OCI-M1 (cell line): ENCODE measurements at regions not wholly inside any gene's neighbourhood (a gene's known extent, or its start where the extent isn't known, plus 50 kb on each side); places are given as distances from the start of the nearest gene placed in this dataset.

ENCODE experiments used
- DNase-seq: peaks from one replicate; lab custom pipeline; 2025; lab: John Stamatoyannopoulos, UW

GRCh38 chr5:8138884-8139283, 269.9 kb downstream of the MTRR start:
- no peak for DNase-seq

DNA sequence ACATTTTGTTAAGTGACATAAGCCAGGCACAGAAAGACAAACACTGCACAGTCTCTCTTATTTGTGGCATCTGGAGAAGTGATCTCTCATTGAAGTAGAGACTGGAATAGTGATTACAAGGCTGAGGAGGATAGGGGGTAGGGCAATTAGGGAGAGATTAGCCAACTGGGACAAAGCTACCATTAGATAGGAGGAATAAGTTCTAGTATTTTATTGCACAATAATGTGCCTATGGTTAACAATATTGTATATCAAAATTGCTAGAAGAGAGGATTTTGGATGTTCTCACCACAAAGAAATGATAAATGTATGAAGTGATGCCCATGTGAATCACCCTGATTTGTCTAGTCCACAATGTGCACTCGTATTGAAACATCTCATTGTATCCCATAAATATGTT, 281.8 kb downstream of the MTRR start:
- no peak for DNase-seq

GRCh38 chr5:8156706-8157105, 287.8 kb downstream of the MTRR start:
- DNase-seq, result no peak

DNA sequence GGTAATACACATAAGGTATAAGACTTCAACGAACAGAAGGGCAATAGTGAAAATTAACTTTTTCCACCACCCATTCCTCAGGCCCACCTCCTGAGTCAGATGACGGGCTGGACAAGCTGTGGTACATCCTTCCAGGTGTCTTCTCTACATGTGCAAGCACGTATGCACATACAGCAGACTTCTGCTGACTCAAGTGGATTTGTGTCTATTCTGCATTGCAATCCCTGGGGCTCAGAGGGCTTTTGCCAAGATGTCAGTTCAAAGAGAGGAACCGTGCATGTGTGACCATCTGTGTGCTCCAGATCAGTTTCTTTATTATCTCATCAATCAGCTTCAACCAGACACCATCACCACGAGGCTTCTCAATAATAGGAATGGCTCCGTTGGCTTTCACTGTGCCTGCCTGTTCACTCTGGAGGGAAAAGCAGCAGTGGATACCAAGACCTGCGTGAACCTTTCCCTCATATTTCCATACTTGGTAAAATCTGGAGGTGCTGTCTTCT, 288.4 kb downstream of the MTRR start:
- DNase-seq, result no peak

GRCh38 chr5:8176101-8176693, 307.2 kb downstream of the MTRR start:
- peak; percentile 19 for DNase-seq

DNA sequence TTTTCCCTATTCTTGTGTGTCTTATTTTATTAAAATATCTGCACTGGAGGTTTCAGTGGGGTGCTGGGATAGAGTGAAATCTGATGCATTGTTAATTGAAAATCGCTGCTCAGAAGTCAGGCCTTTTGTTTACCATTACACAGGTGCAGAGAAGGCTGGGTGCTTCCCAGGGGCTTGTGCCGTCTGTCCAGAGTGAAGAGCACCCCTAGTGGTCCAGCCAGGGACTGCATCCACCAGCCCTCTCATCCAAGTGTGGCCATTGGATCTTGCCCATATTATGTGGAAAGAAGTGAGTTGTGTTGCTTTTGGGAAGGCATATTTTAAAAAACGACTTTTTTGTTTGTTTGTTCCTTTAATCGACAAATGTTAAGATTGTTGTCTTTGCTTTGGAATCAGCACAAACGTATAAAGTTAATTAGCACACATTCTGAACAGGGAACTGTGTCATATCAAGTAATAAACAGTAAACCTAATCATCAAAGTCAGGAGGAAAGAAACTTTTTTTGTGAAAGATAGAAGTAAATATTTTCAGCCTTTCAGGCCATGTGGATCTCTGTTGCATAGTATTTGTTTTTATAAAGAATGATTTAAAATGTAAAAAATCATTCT, 315.6 kb downstream of the MTRR start:
- DNase-seq, result peak; percentile 61

DNA sequence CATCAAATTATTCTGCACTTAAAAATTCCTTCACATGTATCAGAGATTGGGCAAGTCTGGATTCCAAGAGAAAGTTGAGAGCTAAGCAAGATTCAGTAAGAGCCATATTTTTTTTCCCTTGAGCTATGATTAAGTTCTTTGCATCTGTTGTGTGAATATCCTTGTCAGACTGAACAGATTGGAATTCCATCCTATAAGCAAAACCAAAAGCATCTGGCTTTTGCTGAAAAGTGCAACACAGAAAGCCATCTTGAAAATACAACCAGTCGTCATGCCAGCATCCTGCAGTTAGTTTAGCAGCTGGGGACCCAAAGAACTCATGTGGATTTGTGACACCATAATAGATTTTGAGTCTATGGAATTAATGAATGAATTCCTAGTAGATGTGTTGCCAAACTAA, 316.9 kb downstream of the MTRR start:
- DNase-seq, result no peak

DNA sequence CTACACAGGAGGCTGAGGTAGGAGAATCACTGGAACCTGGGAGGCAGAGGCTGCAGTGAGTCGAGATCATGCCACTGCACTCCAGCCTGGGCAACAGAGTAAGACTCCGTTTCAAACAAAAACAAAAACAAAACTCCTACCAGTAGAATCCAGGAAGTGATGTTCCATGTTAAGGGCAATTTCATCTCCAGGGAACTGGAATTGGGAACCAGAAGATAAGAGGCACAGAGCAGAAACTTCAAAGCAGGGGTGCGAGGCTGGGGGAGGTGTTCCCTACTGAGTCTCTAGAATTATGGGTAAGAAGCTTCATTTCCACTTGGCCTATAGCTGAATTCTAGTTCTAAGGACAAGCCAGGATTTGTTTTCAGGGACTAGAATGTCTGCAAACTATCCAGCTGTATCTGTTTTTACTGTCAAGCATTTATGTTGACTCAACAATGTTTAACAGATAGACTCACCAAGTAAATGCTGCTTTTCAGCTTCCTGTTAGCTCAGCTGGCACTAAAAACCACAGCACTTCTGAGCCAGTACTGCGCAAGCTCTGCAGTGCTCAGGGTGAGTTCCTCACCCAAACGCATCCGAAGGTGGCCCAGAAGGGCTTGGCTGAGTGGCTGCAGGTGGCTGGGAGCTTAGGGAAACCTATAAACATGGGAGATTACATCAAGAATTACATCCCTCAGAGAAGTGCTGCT, 320.1 kb downstream of the MTRR start:
- no peak for DNase-seq

DNA sequence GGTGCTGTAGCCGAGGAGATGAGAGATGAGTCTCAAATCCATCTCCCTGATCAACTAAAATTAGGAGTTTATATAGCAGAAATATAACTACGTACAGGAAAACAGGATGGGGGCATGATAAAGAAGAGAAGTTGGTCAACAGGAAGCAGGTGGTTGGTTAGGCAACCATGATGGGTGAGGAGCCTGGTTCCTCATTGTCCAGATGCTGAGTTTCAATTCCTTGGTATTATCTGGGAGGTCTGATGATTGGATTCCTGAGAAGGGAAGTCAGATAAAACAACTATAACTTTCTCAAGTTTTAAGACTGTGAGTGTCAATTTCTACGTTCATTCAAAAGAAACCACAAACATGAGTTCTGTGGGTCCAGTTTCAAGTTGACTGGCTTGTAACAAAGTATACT, 323.9 kb downstream of the MTRR start:
- DNase-seq, result no peak

GRCh38 chr5:8196061-8196460, 327.1 kb downstream of the MTRR start:
- peak; percentile 0 for DNase-seq

DNA sequence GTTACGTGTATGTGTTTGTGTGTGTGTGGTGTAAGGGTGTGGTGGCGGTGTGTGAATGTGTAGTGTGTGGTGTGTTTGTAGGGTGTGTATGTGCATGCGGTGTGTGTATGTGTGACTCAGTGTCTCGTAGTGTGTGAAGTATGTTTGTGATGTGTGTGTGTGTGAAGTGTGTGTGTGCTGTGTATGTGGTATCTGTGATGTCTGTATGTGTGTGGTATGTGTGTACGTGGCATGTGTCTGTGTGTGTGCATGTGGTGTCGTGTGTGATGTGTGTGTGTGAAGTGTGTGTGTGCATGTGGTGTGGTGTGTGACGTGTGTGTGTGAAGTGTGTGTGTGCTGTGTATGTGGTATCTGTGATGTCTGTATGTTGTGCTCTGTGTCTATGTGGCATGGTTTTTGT, 339.4 kb downstream of the MTRR start:
- DNase-seq, result no peak

DNA sequence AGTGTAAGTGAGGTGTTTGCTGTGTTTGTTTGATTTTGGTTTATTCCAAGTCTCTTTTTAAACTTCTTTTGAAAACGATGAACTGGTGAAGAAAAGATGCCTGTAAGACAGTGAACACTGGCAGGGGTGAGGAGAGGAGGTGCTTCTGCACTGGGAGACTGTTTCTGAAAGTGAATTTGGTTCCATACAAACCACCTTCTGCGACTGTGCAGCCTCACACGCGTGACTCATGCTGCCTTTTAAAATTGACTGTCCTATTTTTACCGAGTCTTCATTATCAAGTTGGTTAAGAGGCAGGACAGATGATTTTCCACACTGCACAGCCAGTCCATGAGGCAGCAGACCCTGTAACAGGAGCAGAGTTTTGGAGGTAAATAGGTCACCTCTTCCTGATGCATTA, 340.6 kb downstream of the MTRR start:
- no peak for DNase-seq

DNA sequence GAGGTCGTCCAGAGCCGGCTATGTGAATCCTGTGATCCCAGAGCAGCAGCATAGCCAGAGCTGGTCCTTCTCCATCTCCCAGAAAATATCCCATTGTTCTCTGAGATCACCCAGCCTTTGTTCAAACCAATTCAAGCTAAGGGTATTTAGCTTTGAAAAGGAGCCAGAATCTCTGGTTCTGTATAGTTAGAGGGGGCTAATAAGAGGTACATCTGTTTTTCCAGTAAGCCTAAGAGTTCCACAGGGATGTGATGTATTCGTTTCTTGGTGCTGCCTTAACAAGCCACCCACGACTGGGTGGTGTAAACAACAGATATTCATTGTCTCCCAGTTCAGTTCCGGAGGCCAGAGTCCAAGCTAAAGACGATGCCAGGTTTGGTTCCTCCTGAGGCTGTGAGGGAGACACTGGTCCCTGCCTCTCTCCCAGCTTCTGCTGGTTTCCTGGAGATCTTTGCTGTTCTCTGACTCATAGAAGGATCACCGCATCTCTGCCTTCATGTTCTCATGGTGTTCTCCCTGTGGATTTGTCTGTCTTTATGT, 344.8 kb downstream of the MTRR start:
- DNase-seq, result no peak

DNA sequence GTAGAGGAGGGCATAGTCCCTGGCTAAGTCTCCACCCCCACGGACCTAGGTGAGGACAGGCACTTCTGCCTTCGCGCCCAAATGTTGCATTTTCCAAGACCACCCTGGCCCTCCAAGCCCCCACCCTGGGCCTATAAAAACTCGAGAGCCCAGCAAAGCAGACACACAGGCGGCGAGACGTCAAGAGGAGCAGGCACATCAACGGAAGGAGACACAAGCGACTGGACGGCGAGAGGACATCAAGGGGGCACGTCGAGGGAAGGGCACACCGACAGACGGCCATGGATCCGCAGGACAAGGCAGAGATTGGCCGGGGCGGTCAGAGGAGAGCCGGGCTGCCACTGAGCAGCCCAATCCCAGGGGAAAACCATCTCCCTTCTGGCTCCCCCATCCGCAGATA, 348.0 kb downstream of the MTRR start:
- no peak for DNase-seq

- DNase-seq, result no peak
Observed at GRCh38 chr5:8226148-8226547, 357.2 kb downstream of the MTRR start.

- no peak for DNase-seq
Observed at GRCh38 chr5:8227112-8227511, 358.2 kb downstream of the MTRR start.

DNA sequence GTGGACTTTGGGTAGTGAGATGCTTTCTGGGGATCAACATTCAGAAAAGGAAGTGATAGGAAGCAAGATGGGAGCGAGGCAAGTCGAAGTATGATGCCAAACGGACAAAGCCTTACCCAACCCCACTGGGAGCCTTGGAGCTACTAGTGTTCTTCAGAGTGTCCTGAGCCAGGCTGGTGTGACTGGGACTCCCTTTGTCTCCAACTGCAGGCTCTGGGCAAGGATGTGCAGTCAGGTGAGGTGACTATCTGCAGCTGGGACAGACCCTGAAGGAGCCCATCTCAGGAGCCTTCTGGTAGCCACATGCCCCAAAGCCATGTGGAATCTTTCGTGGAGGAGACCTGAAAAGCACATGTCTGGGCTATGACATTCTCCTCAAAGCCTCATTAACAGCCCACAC, 360.6 kb downstream of the MTRR start:
- no peak for DNase-seq

GRCh38 chr5:8230868-8231267, 361.9 kb downstream of the MTRR start:
- DNase-seq, result no peak

DNA sequence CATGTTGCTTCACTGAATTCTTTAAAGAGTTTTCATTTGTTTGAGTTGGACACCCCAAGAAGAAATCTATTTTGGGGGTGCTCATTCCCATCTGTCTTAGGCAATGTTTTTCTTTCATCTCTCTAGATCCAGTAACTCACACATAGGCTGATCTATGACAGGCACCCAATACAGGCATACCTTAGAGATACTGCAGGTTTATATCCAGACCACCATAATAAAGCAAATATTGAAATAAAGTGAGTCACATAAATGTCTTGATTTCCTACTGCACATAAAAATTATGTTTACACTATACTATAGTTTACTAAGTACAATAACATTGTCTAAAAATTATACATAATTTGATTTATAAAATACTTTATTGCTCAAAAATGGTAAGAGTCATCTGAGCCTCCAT, 364.5 kb downstream of the MTRR start:
- DNase-seq, result no peak

- DNase-seq, result no peak
Observed at GRCh38 chr5:8234179-8234770, 365.3 kb downstream of the MTRR start.

GRCh38 chr5:8238080-8238479, 369.1 kb downstream of the MTRR start:
- DNase-seq, result no peak

DNA sequence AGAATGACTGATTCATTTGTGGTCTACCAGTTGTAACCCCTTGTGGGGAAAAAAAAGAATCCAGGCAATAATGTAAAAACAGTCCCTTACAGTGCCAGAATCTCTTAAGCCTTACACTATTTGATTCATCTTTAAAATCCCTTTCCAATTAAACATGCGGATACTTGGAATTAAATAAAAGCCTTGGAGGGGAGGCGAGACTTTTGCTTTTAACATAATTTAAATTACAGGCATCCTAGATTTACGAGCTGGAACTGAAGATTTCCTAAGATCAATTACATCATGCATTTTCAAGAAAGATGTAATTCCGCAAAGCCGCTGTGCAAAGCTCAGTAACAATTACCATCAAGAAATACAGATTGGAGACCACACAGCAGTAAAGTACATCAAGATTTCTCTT, 370.2 kb downstream of the MTRR start:
- DNase-seq, result no peak

GRCh38 chr5:8239646-8240045, 370.7 kb downstream of the MTRR start:
- no peak for DNase-seq
